ENCODE measurements at regions not wholly inside any gene's neighbourhood (a gene's known extent, or its start where the extent isn't known, plus 50 kb on each side); places are given as distances from the start of the nearest gene placed in this dataset.

GRCh38 chr6:170464080-170464479 is 89.0 kb downstream of the PSMB1 start (continued):
- TF ChIP-seq MTA3 (IDR thresholded peaks at IDR 0.05; ENCODE audit: borderline replicate concordance) (no peak), TEAD4 (IDR thresholded peaks at IDR 0.05; ENCODE audit: low read length) (no peak), TEAD4 (CRISPR knock-in tag; IDR thresholded peaks at IDR 0.05; ENCODE audit: borderline replicate concordance) (no peak), XRCC4 (IDR thresholded peaks at IDR 0.05; ENCODE audit: extremely low read depth, insufficient read depth, insufficient read length) (no peak), TSC22D4 (tag; IDR thresholded peaks at IDR 0.05) (no peak)

- peaks cover 12% of the 10 kb centered on the region for H3K9me3 ChIP-seq (replicated peaks; ENCODE audit: control insufficient read depth, insufficient read depth, low read depth, low read length)
- intact Hi-C loops (cut with micrococcal nuclease), result no loop called here
- ATAC-seq (no peak), FAIRE-seq (no peak), DNase-seq (ENCODE audit: extremely low read depth in 1 of 4, low spot score in 3 of 4) (no peak)
- BruUV-seq (replicated peaks), result no TSS peak
- no peak overlapping the region for H3K9ac ChIP-seq (ENCODE audit: insufficient read depth in 1 of 2, low read depth in 2 of 2, low read length in 2 of 2)
- H3K27ac ChIP-seq (ENCODE audit: extremely low read depth, low read depth, low read length), result no peak overlapping the region
- POLR2A ChIA-PET, result interaction anchor here (0.7 kb wide), 1 partner anchor 66 kb away, joined by 3 read pairs; no protein-coding TSS in a partner anchor
- no peak overlapping the region for H3K4me2 ChIP-seq (ENCODE audit: insufficient read depth, low read length)
- H2AFZ ChIP-seq (ENCODE audit: low read depth, low read length), result no peak overlapping the region
- no peaks in the 10 kb centered on the region for H3K79me2 ChIP-seq (ENCODE audit: control insufficient read depth, insufficient read depth, low read length)
- 1% methylated on average over 22 of the region's 22 CpGs for WGBS (ENCODE audit: insufficient coverage, low coverage, missing lambda C conversion rate)
- CTCF ChIA-PET (ENCODE audit: low intra/inter-chr PET ratio), result no interaction called here
- H4K20me1 ChIP-seq (replicated peaks; ENCODE audit: control insufficient read depth, insufficient read depth, low read length), result no peaks in the 10 kb centered on the region; the same call in 1 of the 2 replicates
- TF ChIP-seq CXXC5 (CRISPR knock-in tag; IDR thresholded peaks at IDR 0.05), result no peak
- TF ChIP-seq STAG1 (CRISPR knock-in tag; IDR thresholded peaks at IDR 0.05; ENCODE audit: borderline replicate concordance), result no peak
- no peak for TF ChIP-seq E2F4 (CRISPR knock-in tag; IDR thresholded peaks at IDR 0.05; ENCODE audit: low read depth)
- TF ChIP-seq ZNF830 (CRISPR knock-in tag; IDR thresholded peaks at IDR 0.05), result no peak
- TF ChIP-seq NR0B1 (IDR thresholded peaks at IDR 0.05; ENCODE audit: partially characterized antibody), result no peak
- TF ChIP-seq BRF1 (IDR thresholded peaks at IDR 0.05; ENCODE audit: borderline replicate concordance, extremely low read depth, insufficient read length), result no peak
- no peak for TF ChIP-seq RBM15 (IDR thresholded peaks at IDR 0.05; ENCODE audit: insufficient read depth, low read length)
- TF ChIP-seq RBM34 (IDR thresholded peaks at IDR 0.05; ENCODE audit: borderline replicate concordance, insufficient read depth, low read length), result no peak
- H3K36me3 ChIP-seq (ENCODE audit: control insufficient read depth, insufficient read depth, low read length), result no peaks in the 10 kb centered on the region
- in situ Hi-C loops (cut with MboI), result no loop called here
- peaks cover 0 to 4% of the 10 kb centered on the region in 2 experiments; a peak in 1 of 5 replicates for H3K4me1 ChIP-seq (replicated peaks in 1 of 2; ENCODE audit: control insufficient read depth in 2 of 2, insufficient read depth in 2 of 2, low read length in 2 of 2)
- H3K4me3 ChIP-seq, result no peak overlapping the region
- peaks cover 28 to 43% of the 10 kb centered on the region in 2 experiments for H3K27me3 ChIP-seq (ENCODE audit: control insufficient read depth in 2 of 2, insufficient read depth in 2 of 2, low read length in 2 of 2)
- H3K9me1 ChIP-seq (ENCODE audit: control insufficient read depth, insufficient read depth, low read length), result no peaks in the 10 kb centered on the region
Observed at GRCh38 chr6:170463101-170463721, 89.9 kb downstream of the PSMB1 start.
